Gastrocnemius medialis (tissue), 4 donors: ENCODE measurements at regions not wholly inside any gene's neighbourhood (a gene's known extent, or its start where the extent isn't known, plus 50 kb on each side); places are given as distances from the start of the nearest gene placed in this dataset.

Source experiments
- CTCF ChIP-seq, 5 experiments: fragments of 450-650 bp in 3 of 5; fragments of 200-600 bp in 2 of 5; sonication (generic) in 2 of 5; IDR thresholded peaks in 4 of 5; conservative IDR thresholded peaks in 1 of 5; 1 replicate in 4 of 5; 2 replicates in 1 of 5; pipeline ENCODE4 v1.5.1; 2016 to 2019; ENCODE audit warnings: antibody characterized with exemption in 5 of 5, mild to moderate bottlenecking in 3 of 5, moderate library complexity in 3 of 5
- POLR2A ChIP-seq, 2 donors: fragments of 450-650 bp; IDR thresholded peaks; one replicate each; pipeline ENCODE4 v1.6.1; 2017; ENCODE audit warnings: antibody characterized with exemption in 2 of 2, mild to moderate bottlenecking in 2 of 2, moderate library complexity in 2 of 2

- TF ChIP-seq CTCF (IDR thresholded peaks at IDR 0.05 in 4 of 5, conservative IDR thresholded peaks at IDR 0.05 in 1 of 5) (no peak), POLR2A (IDR thresholded peaks at IDR 0.05) (no peak)
Measured at GRCh38 chr16:86252596-86252995, 257.7 kb upstream of the FOXF1 start.
